GM12878 (cell line): ENCODE measurements at regions not wholly inside any gene's neighbourhood (a gene's known extent, or its start where the extent isn't known, plus 50 kb on each side); places are given as distances from the start of the nearest gene placed in this dataset.

Experiments used
- CEBPB ChIP-seq, 2 experiments: fragments of 150-350 bp in 1 of 2; IDR thresholded peaks; 2 replicates each; pipeline ENCODE4 v1.6.1; 2012 to 2014; ENCODE audit warnings: low read depth in 2 of 2, low read length in 2 of 2, borderline replicate concordance in 1 of 2, inconsistent platforms in 1 of 2
- CREB1 ChIP-seq: IDR thresholded peaks from 2 replicates; pipeline ENCODE4 v1.6.1; 2012; ENCODE audit warnings: low read depth, mild to moderate bottlenecking, inconsistent platforms
- CREM ChIP-seq: IDR thresholded peaks from 2 replicates; pipeline ENCODE4 v1.6.1; 2014; ENCODE audit warnings: antibody characterized with exemption, low read depth
- EED ChIP-seq: sonication (generic); IDR thresholded peaks from 2 replicates; pipeline ENCODE4 v1.6.1; 2016; ENCODE audit warnings: antibody characterized with exemption, low read depth
- EGR1 ChIP-seq, 2 experiments: IDR thresholded peaks; 1 replicate in 1 of 2; 2 replicates in 1 of 2; pipeline ENCODE4 v1.6.1; 2011 to 2012; ENCODE audit warnings: low read depth in 2 of 2, low read length in 2 of 2, borderline replicate concordance in 1 of 2, mild to moderate bottlenecking in 1 of 2, moderate library complexity in 1 of 2
- ZSCAN29 ChIP-seq: fragments of 450-650 bp; IDR thresholded peaks from 2 replicates; pipeline ENCODE4 v1.6.1; 2017; ENCODE audit warnings: mild to moderate bottlenecking, moderate library complexity
- TF ChIP-seq, protein P1 (sequence below): fragments of 450-650 bp; formaldehyde crosslinking; IDR thresholded peaks from 2 replicates; pipeline ENCODE4 v1.4.0; 2020; ENCODE audit warnings: mild to moderate bottlenecking, moderate library complexity
- TF ChIP-seq, protein P2 (sequence below): IDR thresholded peaks from 2 replicates; pipeline ENCODE4 v1.6.1; 2012; ENCODE audit warnings: mild to moderate bottlenecking, low read depth, low read length

DNA sequence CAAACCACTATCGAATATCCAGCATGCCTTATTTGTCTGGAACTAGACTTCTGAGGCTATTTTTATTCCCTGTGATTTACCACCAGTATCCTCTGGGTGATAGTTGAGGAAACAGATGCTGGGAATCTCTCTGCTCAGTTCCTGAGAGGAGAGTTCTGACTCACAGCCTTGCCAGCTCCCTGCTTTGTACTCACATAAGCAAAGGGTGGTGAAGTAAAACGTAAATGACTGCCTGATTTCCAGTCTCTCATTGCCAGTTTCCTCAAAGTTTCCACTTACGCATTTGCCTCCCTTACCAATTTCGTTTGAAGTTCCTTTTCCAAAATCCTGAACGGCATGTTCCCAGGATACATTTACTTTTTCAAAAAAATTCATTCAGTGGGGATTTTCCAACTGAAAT is 69.2 kb upstream of the HNRNPA3 start (continued):
- TF ChIP-seq, protein P1, sequence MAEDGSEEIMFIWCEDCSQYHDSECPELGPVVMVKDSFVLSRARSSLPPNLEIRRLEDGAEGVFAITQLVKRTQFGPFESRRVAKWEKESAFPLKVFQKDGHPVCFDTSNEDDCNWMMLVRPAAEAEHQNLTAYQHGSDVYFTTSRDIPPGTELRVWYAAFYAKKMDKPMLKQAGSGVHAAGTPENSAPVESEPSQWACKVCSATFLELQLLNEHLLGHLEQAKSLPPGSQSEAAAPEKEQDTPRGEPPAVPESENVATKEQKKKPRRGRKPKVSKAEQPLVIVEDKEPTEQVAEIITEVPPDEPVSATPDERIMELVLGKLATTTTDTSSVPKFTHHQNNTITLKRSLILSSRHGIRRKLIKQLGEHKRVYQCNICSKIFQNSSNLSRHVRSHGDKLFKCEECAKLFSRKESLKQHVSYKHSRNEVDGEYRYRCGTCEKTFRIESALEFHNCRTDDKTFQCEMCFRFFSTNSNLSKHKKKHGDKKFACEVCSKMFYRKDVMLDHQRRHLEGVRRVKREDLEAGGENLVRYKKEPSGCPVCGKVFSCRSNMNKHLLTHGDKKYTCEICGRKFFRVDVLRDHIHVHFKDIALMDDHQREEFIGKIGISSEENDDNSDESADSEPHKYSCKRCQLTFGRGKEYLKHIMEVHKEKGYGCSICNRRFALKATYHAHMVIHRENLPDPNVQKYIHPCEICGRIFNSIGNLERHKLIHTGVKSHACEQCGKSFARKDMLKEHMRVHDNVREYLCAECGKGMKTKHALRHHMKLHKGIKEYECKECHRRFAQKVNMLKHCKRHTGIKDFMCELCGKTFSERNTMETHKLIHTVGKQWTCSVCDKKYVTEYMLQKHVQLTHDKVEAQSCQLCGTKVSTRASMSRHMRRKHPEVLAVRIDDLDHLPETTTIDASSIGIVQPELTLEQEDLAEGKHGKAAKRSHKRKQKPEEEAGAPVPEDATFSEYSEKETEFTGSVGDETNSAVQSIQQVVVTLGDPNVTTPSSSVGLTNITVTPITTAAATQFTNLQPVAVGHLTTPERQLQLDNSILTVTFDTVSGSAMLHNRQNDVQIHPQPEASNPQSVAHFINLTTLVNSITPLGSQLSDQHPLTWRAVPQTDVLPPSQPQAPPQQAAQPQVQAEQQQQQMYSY = no peak
- TF ChIP-seq CREM = no peak
- TF ChIP-seq, protein P2, sequence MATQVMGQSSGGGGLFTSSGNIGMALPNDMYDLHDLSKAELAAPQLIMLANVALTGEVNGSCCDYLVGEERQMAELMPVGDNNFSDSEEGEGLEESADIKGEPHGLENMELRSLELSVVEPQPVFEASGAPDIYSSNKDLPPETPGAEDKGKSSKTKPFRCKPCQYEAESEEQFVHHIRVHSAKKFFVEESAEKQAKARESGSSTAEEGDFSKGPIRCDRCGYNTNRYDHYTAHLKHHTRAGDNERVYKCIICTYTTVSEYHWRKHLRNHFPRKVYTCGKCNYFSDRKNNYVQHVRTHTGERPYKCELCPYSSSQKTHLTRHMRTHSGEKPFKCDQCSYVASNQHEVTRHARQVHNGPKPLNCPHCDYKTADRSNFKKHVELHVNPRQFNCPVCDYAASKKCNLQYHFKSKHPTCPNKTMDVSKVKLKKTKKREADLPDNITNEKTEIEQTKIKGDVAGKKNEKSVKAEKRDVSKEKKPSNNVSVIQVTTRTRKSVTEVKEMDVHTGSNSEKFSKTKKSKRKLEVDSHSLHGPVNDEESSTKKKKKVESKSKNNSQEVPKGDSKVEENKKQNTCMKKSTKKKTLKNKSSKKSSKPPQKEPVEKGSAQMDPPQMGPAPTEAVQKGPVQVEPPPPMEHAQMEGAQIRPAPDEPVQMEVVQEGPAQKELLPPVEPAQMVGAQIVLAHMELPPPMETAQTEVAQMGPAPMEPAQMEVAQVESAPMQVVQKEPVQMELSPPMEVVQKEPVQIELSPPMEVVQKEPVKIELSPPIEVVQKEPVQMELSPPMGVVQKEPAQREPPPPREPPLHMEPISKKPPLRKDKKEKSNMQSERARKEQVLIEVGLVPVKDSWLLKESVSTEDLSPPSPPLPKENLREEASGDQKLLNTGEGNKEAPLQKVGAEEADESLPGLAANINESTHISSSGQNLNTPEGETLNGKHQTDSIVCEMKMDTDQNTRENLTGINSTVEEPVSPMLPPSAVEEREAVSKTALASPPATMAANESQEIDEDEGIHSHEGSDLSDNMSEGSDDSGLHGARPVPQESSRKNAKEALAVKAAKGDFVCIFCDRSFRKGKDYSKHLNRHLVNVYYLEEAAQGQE = no peak
- no peak for TF ChIP-seq EGR1 (IDR thresholded peaks at IDR 0.05; ENCODE audit: borderline replicate concordance in 1 of 2, low read depth in 2 of 2, low read length in 2 of 2)
- TF ChIP-seq CREB1 = no peak
- TF ChIP-seq ZSCAN29 = no peak
- TF ChIP-seq EED = no peak
- no peak for TF ChIP-seq CEBPB (IDR thresholded peaks at IDR 0.05; ENCODE audit: borderline replicate concordance in 1 of 2, low read depth in 2 of 2, low read length in 2 of 2)
